Tibial artery (tissue), 4 donors: ENCODE measurements at regions not wholly inside any gene's neighbourhood (a gene's known extent, or its start where the extent isn't known, plus 50 kb on each side); places are given as distances from the start of the nearest gene placed in this dataset.
"Not testable (repeated sequence)": the region's sequence is repeated elsewhere in the genome, so short reads cannot be mapped to it uniquely, and the experiment has no call there.

Experiments used
- DNase-seq, 2 donors: peaks; one replicate each; pipeline ENCODE4 v3.0.0-alpha.2; 2019
- H3K27ac ChIP-seq, 2 donors: fragments of 200-600 bp; sonication (generic) in 1 of 2; 1 replicate in 1 of 2; 2 replicates in 1 of 2; pipeline ENCODE4 v1.5.1; 2018 to 2019; ENCODE audit warnings: mild to moderate bottlenecking in 1 of 2
- H3K27me3 ChIP-seq, 2 donors: fragments of 200-600 bp; sonication (generic) in 1 of 2; one replicate each; pipeline versions ENCODE4 v1.5.1 to v1.6.0; 2016 to 2019
- H3K36me3 ChIP-seq, 3 donors: fragments of 200-600 bp; sonication (generic) in 2 of 3; one replicate each; pipeline ENCODE4 v1.5.1; 2016 to 2019; ENCODE audit warnings: mild to moderate bottlenecking in 2 of 3
- H3K4me1 ChIP-seq, 4 donors: fragments of 200-600 bp; sonication (generic) in 2 of 4; 1 replicate in 3 of 4; 2 replicates in 1 of 4; pipeline ENCODE4 v1.5.1; 2016 to 2019
- H3K4me3 ChIP-seq, 2 donors: fragments of 200-600 bp; sonication (generic) in 1 of 2; 1 replicate in 1 of 2; 2 replicates in 1 of 2; pipeline ENCODE4 v1.5.1; 2018 to 2019; ENCODE audit warnings: mild to moderate bottlenecking in 2 of 2
- H3K9me3 ChIP-seq, 3 donors: fragments of 200-600 bp; sonication (generic) in 1 of 3; one replicate each; pipeline ENCODE4 v1.5.1; 2016 to 2019
- CTCF ChIP-seq, 2 experiments: fragments of 200-600 bp in 1 of 2; fragments of 450-650 bp in 1 of 2; IDR thresholded peaks; one replicate each; pipeline ENCODE4 v1.5.1; 2017 to 2019; ENCODE audit warnings: antibody characterized with exemption in 2 of 2, mild to moderate bottlenecking in 1 of 2, moderate library complexity in 1 of 2
- intact Hi-C: fragments of 100-400 bp; cut with DNase I; formaldehyde crosslinking; loops from one replicate; pipeline ENCODE4 v1.15.0; 2023; ENCODE audit warnings: low total_unique reads

GRCh38 chr6:140460267-140460666 lies 1085.8 kb upstream of the CITED2 start:
- Histone ChIP-seq H3K4me3 (no peak overlapping the region), H3K4me1 (peaks cover 0 to 28% (median 18%) of the 10 kb centered on the region in 4 donors), H3K27ac (no peak overlapping the region), H3K9me3 (no peaks in the 10 kb centered on the region), H3K36me3 (no peaks in the 10 kb centered on the region), H3K27me3 (no peaks in the 10 kb centered on the region)
- DNase-seq = no peak
- no peak for TF ChIP-seq CTCF (IDR thresholded peaks at IDR 0.05)
- intact Hi-C loops = no loop called here

- TF ChIP-seq CTCF (IDR thresholded peaks at IDR 0.05) = no peak
- Histone ChIP-seq H3K36me3 (no peaks in the 10 kb centered on the region), H3K27ac (no peak overlapping the region), H3K4me1 (peaks cover 0 to 28% (median 18%) of the 10 kb centered on the region in 4 donors), H3K9me3 (no peaks in the 10 kb centered on the region), H3K27me3 (no peaks in the 10 kb centered on the region), H3K4me3 (no peak overlapping the region)
- no peak for DNase-seq
- intact Hi-C loops = no loop called here
Observed at GRCh38 chr6:140459209-140459608, 1084.8 kb upstream of the CITED2 start.

GRCh38 chr6:140446241-140446640 lies 1071.8 kb upstream of the CITED2 start:
- no peak overlapping the region for H3K4me3 ChIP-seq
- peaks cover 0 to 15% (median 5%) of the 10 kb centered on the region in 4 donors for H3K4me1 ChIP-seq
- H3K27me3 ChIP-seq = no peaks in the 10 kb centered on the region
- intact Hi-C loops = no loop called here
- H3K36me3 ChIP-seq = no peaks in the 10 kb centered on the region
- no peak overlapping the region for H3K27ac ChIP-seq
- no peaks in the 10 kb centered on the region for H3K9me3 ChIP-seq
- no peak for DNase-seq
- no peak for TF ChIP-seq CTCF (IDR thresholded peaks at IDR 0.05)

- Histone ChIP-seq H3K27me3 (no peaks in the 10 kb centered on the region), H3K9me3 (no peaks in the 10 kb centered on the region), H3K27ac (no peak overlapping the region), H3K36me3 (no peaks in the 10 kb centered on the region), H3K4me3 (no peak overlapping the region), H3K4me1 (peaks cover 0 to 15% (median 5%) of the 10 kb centered on the region in 4 donors)
- DNase-seq = no peak
- TF ChIP-seq CTCF (IDR thresholded peaks at IDR 0.05) = no peak
- intact Hi-C loops = no loop called here
Observed at GRCh38 chr6:140445474-140446004, 1071.1 kb upstream of the CITED2 start.

- H3K27ac ChIP-seq, H3K9me3 ChIP-seq, DNase-seq, intact Hi-C loops, H3K27me3 ChIP-seq, H3K36me3 ChIP-seq, H3K4me3 ChIP-seq: not testable (repeated sequence)
- peaks cover 0 to 19% (median 5%) of the 10 kb centered on the region in 4 donors for H3K4me1 ChIP-seq
Observed at GRCh38 chr6:140443112-140443511, 1068.7 kb upstream of the CITED2 start.

- intact Hi-C loops = loop anchor here (2.0 kb wide), 1 partner anchor 1068 kb away; no protein-coding TSS in a partner anchor
- Histone ChIP-seq H3K27ac (no peak overlapping the region), H3K4me3 (no peak overlapping the region), H3K36me3 (no peaks in the 10 kb centered on the region), H3K9me3 (no peaks in the 10 kb centered on the region), H3K4me1 (peaks cover 0 to 28% (median 4%) of the 10 kb centered on the region in 4 donors), H3K27me3 (no peaks in the 10 kb centered on the region)
- DNase-seq = peak; percentile 28 to 67
- TF ChIP-seq CTCF (IDR thresholded peaks at IDR 0.05) = peak; percentile 18 to 31
Observed at GRCh38 chr6:140441256-140441655, 1066.8 kb upstream of the CITED2 start.
